ENCODE measurements at regions not wholly inside any gene's neighbourhood (a gene's known extent, or its start where the extent isn't known, plus 50 kb on each side); places are given as distances from the start of the nearest gene placed in this dataset.
"Not testable (repeated sequence)": the region's sequence is repeated elsewhere in the genome, so short reads cannot be mapped to it uniquely, and the experiment has no call there.

GRCh38 chr2:175244697-175245096, 63.2 kb upstream of the ATP5MC3 start:
- ATAC-seq (no peak), DNase-seq (ENCODE audit: low spot score) (no peak)
- Mint-ChIP-seq H3K9me3 (peaks cover 17% of the 10 kb centered on the region), H3K27me3 (ENCODE audit: low read depth) (no peaks in the 10 kb centered on the region; the same call in none of the 2 replicates), H3K27ac (no peak overlapping the region), H3K36me3 (peaks cover 12% of the 10 kb centered on the region), H3K4me1 (no peaks in the 10 kb centered on the region), H3K4me3 (no peak overlapping the region)
- ChIA-PET CTCF (no interaction called here), POLR2A (no interaction called here)
- TF ChIP-seq PRDM15 (CRISPR knock-in tag; IDR thresholded peaks at IDR 0.05) (no peak), AR (CRISPR knock-in tag; IDR thresholded peaks at IDR 0.05) (no peak), ZNF317 (CRISPR knock-in tag; IDR thresholded peaks at IDR 0.05; ENCODE audit: borderline replicate concordance, low read depth) (no peak), NR2C2 (CRISPR knock-in tag; IDR thresholded peaks at IDR 0.05) (no peak)

- Mint-ChIP-seq H3K9me3 (peaks cover 47% of the 10 kb centered on the region), H3K4me3 (no peak overlapping the region), H3K27me3 (ENCODE audit: low read depth) (peaks cover 3% of the 10 kb centered on the region), H3K36me3 (peaks cover 35% of the 10 kb centered on the region), H3K27ac (no peak overlapping the region), H3K4me1 (no peaks in the 10 kb centered on the region)
- DNase-seq (ENCODE audit: low spot score) (no peak), ATAC-seq (no peak)
- CTCF ChIA-PET = interaction anchor here (2.0 kb wide), 1 partner anchor 10 kb away, joined by 14 read pairs; no protein-coding TSS in a partner anchor
- TF ChIP-seq IRF1 (CRISPR knock-in tag; IDR thresholded peaks at IDR 0.05) (no peak), FOXP4 (CRISPR knock-in tag; IDR thresholded peaks at IDR 0.05) (no peak), FOXK1 (CRISPR knock-in tag; IDR thresholded peaks at IDR 0.05) (no peak), TCF7 (CRISPR knock-in tag; IDR thresholded peaks at IDR 0.05; ENCODE audit: low read depth) (no peak), ZNF138 (CRISPR knock-in tag; conservative IDR thresholded peaks at IDR 0.05) (no peak), NFE2L1 (CRISPR knock-in tag; IDR thresholded peaks at IDR 0.05) (no peak)
- POLR2A ChIA-PET = no interaction called here
Measured at GRCh38 chr2:175241691-175242090, 60.2 kb upstream of the ATP5MC3 start.

- H3K4me3 Mint-ChIP-seq; H3K4me1 Mint-ChIP-seq; POLR2A ChIA-PET; H3K27me3 Mint-ChIP-seq (ENCODE audit: low read depth); DNase-seq (ENCODE audit: low spot score); ATAC-seq; H3K27ac Mint-ChIP-seq; CTCF ChIA-PET: not testable (repeated sequence)
- Mint-ChIP-seq H3K9me3 (peaks cover 54% of the 10 kb centered on the region), H3K36me3 (peaks cover 35% of the 10 kb centered on the region)
Measured at GRCh38 chr2:175240033-175240432, 58.5 kb upstream of the ATP5MC3 start.

GRCh38 chr2:175236930-175237329, 55.4 kb upstream of the ATP5MC3 start:
- ChIA-PET POLR2A (no interaction called here), CTCF (no interaction called here)
- H3K27ac Mint-ChIP-seq = no peak overlapping the region
- no peak for TF ChIP-seq CBFB (CRISPR knock-in tag; IDR thresholded peaks at IDR 0.05; ENCODE audit: low read depth)
- TF ChIP-seq MLX (CRISPR knock-in tag; IDR thresholded peaks at IDR 0.05) = no peak
- no peak for TF ChIP-seq ZNF512 (CRISPR knock-in tag; IDR thresholded peaks at IDR 0.05; ENCODE audit: borderline replicate concordance)
- TF ChIP-seq SP1 (CRISPR knock-in tag; conservative IDR thresholded peaks at IDR 0.05) = no peak
- TF ChIP-seq ATF1 (CRISPR knock-in tag; IDR thresholded peaks at IDR 0.05) = no peak
- TF ChIP-seq ATF2 (CRISPR knock-in tag; IDR thresholded peaks at IDR 0.05; ENCODE audit: borderline replicate concordance, low read depth) = no peak
- H3K4me1 Mint-ChIP-seq = no peaks in the 10 kb centered on the region
- ATAC-seq (no peak), DNase-seq (ENCODE audit: low spot score) (no peak)
- H3K27me3 Mint-ChIP-seq (ENCODE audit: low read depth) = peaks cover 3% of the 10 kb centered on the region
- H3K36me3 Mint-ChIP-seq = peaks cover 35% of the 10 kb centered on the region
- H3K4me3 Mint-ChIP-seq = no peak overlapping the region
- peaks cover 56% of the 10 kb centered on the region for H3K9me3 Mint-ChIP-seq
